ENCODE measurements at regions not wholly inside any gene's neighbourhood (a gene's known extent, or its start where the extent isn't known, plus 50 kb on each side); places are given as distances from the start of the nearest gene placed in this dataset.
A peak's percentile ranks its signal among the peaks of the same experiment; 100 is the strongest.

GRCh38 chr12:105765053-105766014 is 373.4 kb downstream of the NUAK1 start:
- in situ Hi-C loops (cut with HindIII; ENCODE audit: low sequenced_read_pairs), result no loop called here
- no peak for TF ChIP-seq CTCF (IDR thresholded peaks at IDR 0.05; ENCODE audit: low read depth, low read length)
- DNase-seq (ENCODE audit: low read depth, low spot score), result no peak

GRCh38 chr12:105766029-105766428 is 372.7 kb downstream of the NUAK1 start:
- in situ Hi-C loops (cut with HindIII; ENCODE audit: low sequenced_read_pairs), result no loop called here
- TF ChIP-seq CTCF (IDR thresholded peaks at IDR 0.05; ENCODE audit: low read depth, low read length), result no peak
- H3K4me3 ChIP-seq (ENCODE audit: low read depth, low read length), result no peak overlapping the region
- no peak for DNase-seq (ENCODE audit: low read depth, low spot score)

More at GRCh38 chr12:105765053-105766014, 373.4 kb downstream of the NUAK1 start:
- no peak overlapping the region for H3K4me3 ChIP-seq (ENCODE audit: low read depth, low read length)

- no peak overlapping the region for H3K4me3 ChIP-seq (ENCODE audit: low read depth, low read length)
- DNase-seq (ENCODE audit: low read depth, low spot score), result no peak
- in situ Hi-C loops (cut with HindIII; ENCODE audit: low sequenced_read_pairs), result no loop called here
- TF ChIP-seq CTCF (IDR thresholded peaks at IDR 0.05; ENCODE audit: low read depth, low read length), result no peak
Measured at GRCh38 chr12:105769486-105769885, 369.3 kb downstream of the NUAK1 start.

DNA sequence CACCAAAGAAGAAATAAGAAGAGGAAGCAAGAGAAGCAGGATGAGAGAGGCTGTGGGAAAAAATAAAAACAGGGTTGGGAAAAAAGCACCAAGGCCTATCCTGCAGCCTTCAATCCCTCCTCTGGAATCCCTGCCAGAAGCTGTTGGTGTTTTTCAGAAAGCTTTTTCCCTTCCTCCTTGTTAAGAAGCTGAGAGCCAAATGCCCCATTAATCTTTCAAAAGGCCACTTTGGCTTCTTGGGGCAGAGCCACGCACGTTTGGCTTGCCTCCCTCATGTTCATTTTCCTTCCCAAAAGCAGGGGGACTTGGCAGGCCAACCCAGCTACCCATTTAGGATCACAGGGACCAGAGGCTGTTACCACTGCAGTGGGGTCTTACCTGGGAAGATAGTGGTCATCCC is 365.3 kb downstream of the NUAK1 start:
- in situ Hi-C loops (cut with HindIII; ENCODE audit: low sequenced_read_pairs), result no loop called here
- no peak overlapping the region for H3K4me3 ChIP-seq (ENCODE audit: low read depth, low read length)
- no peak for TF ChIP-seq CTCF (IDR thresholded peaks at IDR 0.05; ENCODE audit: low read depth, low read length)
- DNase-seq (ENCODE audit: low read depth, low spot score), result no peak

GRCh38 chr12:105774037-105774436 is 364.7 kb downstream of the NUAK1 start:
- in situ Hi-C loops (cut with HindIII; ENCODE audit: low sequenced_read_pairs), result no loop called here
- TF ChIP-seq CTCF (IDR thresholded peaks at IDR 0.05; ENCODE audit: low read depth, low read length), result no peak
- H3K4me3 ChIP-seq (ENCODE audit: low read depth, low read length), result no peak overlapping the region
- no peak for DNase-seq (ENCODE audit: low read depth, low spot score)

GRCh38 chr12:105775343-105775742 is 363.4 kb downstream of the NUAK1 start:
- no peak overlapping the region for H3K4me3 ChIP-seq (ENCODE audit: low read depth, low read length)
- in situ Hi-C loops (cut with HindIII; ENCODE audit: low sequenced_read_pairs), result no loop called here
- peak; percentile 35 for DNase-seq (ENCODE audit: low read depth, low spot score)
- TF ChIP-seq CTCF (IDR thresholded peaks at IDR 0.05; ENCODE audit: low read depth, low read length), result no peak

Measured in astrocyte of the spinal cord (primary cell).